Glutamatergic neuron (in vitro differentiated cells): ENCODE measurements at regions not wholly inside any gene's neighbourhood (a gene's known extent, or its start where the extent isn't known, plus 50 kb on each side); places are given as distances from the start of the nearest gene placed in this dataset.

Source experiments
- DNase-seq: peaks from one replicate; pipeline ENCODE4 v3.0.0; 2022
- H3K27ac Mint-ChIP-seq: one replicate; pipeline ENCODE4 v1.8.0; 2020; ENCODE audit warnings: mild to moderate bottlenecking, mixed read lengths, inconsistent platforms; ENCODE audit not compliant: unreplicated experiment
- H3K27me3 Mint-ChIP-seq: one replicate; pipeline ENCODE4 v1.8.0; 2020; ENCODE audit warnings: mild to moderate bottlenecking, moderate library complexity, mixed read lengths, inconsistent platforms; ENCODE audit not compliant: unreplicated experiment
- H3K36me3 Mint-ChIP-seq: one replicate; pipeline ENCODE4 v1.8.0; 2020; ENCODE audit warnings: mild to moderate bottlenecking, mixed read lengths, inconsistent platforms; ENCODE audit not compliant: unreplicated experiment
- H3K4me1 Mint-ChIP-seq: one replicate; pipeline ENCODE4 v1.8.0; 2020; ENCODE audit warnings: mild to moderate bottlenecking, low read depth, mixed read lengths, inconsistent platforms; ENCODE audit not compliant: unreplicated experiment
- H3K4me3 Mint-ChIP-seq: one replicate; pipeline ENCODE4 v1.8.0; 2020; ENCODE audit warnings: mild to moderate bottlenecking, mixed read lengths, inconsistent platforms; ENCODE audit not compliant: unreplicated experiment
- H3K9me3 Mint-ChIP-seq: one replicate; pipeline ENCODE4 v1.8.0; 2020; ENCODE audit warnings: mild to moderate bottlenecking, moderate library complexity, mixed read lengths, inconsistent platforms; ENCODE audit not compliant: unreplicated experiment
- CTCF ChIP-seq: fragments of 200-600 bp; sonication (generic); IDR thresholded peaks from one replicate; pipeline ENCODE4 v1.5.0; 2021; ENCODE audit not compliant: partially characterized antibody, unreplicated experiment

GRCh38 chr3:154900816-154901215, 179.3 kb upstream of the MME start:
- H3K27ac Mint-ChIP-seq, result no peak overlapping the region
- peaks cover 2% of the 10 kb centered on the region for H3K9me3 Mint-ChIP-seq
- no peaks in the 10 kb centered on the region for H3K36me3 Mint-ChIP-seq
- H3K4me3 Mint-ChIP-seq, result no peak overlapping the region
- TF ChIP-seq CTCF, result no peak
- no peak for DNase-seq
- no peaks in the 10 kb centered on the region for H3K27me3 Mint-ChIP-seq
- no peaks in the 10 kb centered on the region for H3K4me1 Mint-ChIP-seq

- Mint-ChIP-seq H3K9me3 (no peaks in the 10 kb centered on the region), H3K4me1 (no peaks in the 10 kb centered on the region), H3K36me3 (no peaks in the 10 kb centered on the region), H3K27ac (no peak overlapping the region), H3K27me3 (no peaks in the 10 kb centered on the region), H3K4me3 (no peak overlapping the region)
- TF ChIP-seq CTCF, result no peak
- DNase-seq, result no peak
Measured at GRCh38 chr3:154898916-154899315, 181.2 kb upstream of the MME start.

- Mint-ChIP-seq H3K9me3 (no peaks in the 10 kb centered on the region), H3K4me3 (no peak overlapping the region), H3K4me1 (no peaks in the 10 kb centered on the region), H3K27me3 (no peaks in the 10 kb centered on the region), H3K36me3 (no peaks in the 10 kb centered on the region), H3K27ac (no peak overlapping the region)
- no peak for TF ChIP-seq CTCF
- no peak for DNase-seq
Measured at GRCh38 chr3:154898443-154898842, 181.7 kb upstream of the MME start.

GRCh38 chr3:154893813-154894212, 186.3 kb upstream of the MME start:
- no peak overlapping the region for H3K4me3 Mint-ChIP-seq
- no peak overlapping the region for H3K27ac Mint-ChIP-seq
- DNase-seq, result no peak
- H3K9me3 Mint-ChIP-seq, result no peaks in the 10 kb centered on the region
- H3K36me3 Mint-ChIP-seq, result no peaks in the 10 kb centered on the region
- no peaks in the 10 kb centered on the region for H3K4me1 Mint-ChIP-seq
- TF ChIP-seq CTCF, result no peak
- H3K27me3 Mint-ChIP-seq, result no peaks in the 10 kb centered on the region

GRCh38 chr3:154889227-154889634, 190.9 kb upstream of the MME start:
- H3K4me1 Mint-ChIP-seq, result no peaks in the 10 kb centered on the region
- no peaks in the 10 kb centered on the region for H3K9me3 Mint-ChIP-seq
- no peaks in the 10 kb centered on the region for H3K36me3 Mint-ChIP-seq
- no peaks in the 10 kb centered on the region for H3K27me3 Mint-ChIP-seq
- DNase-seq, result no peak
- H3K4me3 Mint-ChIP-seq, result no peak overlapping the region
- no peak overlapping the region for H3K27ac Mint-ChIP-seq
- no peak for TF ChIP-seq CTCF
